Calu3 (cell line): ENCODE measurements at regions not wholly inside any gene's neighbourhood (a gene's known extent, or its start where the extent isn't known, plus 50 kb on each side); places are given as distances from the start of the nearest gene placed in this dataset.

Experiments
- BruUV-seq: library from RNA; stranded (reverse); fragments of 400-500 nt; replicated peaks from 2 replicates; lab custom pipeline; 2021; lab: Mats Ljungman, UMichigan
- CTCF ChIA-PET: fragments of 300-600 bp; sonication (Branson Sonifier 250); formaldehyde crosslinking; loops from one replicate; lab custom pipeline; 2022; ENCODE audit warnings: antibody characterized with exemption; lab: Charles Lee
- DNase-seq: peaks from one replicate; pipeline ENCODE4 v3.0.0; 2022
- H3K27ac Mint-ChIP-seq: one replicate; pipeline ENCODE4 v1.8.0; 2022; ENCODE audit warnings: mixed read lengths; ENCODE audit not compliant: unreplicated experiment
- H3K27me3 Mint-ChIP-seq: one replicate; pipeline ENCODE4 v1.8.0; 2022; ENCODE audit warnings: mixed read lengths; ENCODE audit not compliant: unreplicated experiment
- H3K36me3 Mint-ChIP-seq: one replicate; pipeline ENCODE4 v1.8.0; 2022; ENCODE audit warnings: mild to moderate bottlenecking, moderate library complexity, mixed read lengths; ENCODE audit not compliant: insufficient read depth, unreplicated experiment
- H3K4me1 Mint-ChIP-seq: one replicate; pipeline ENCODE4 v1.8.0; 2022; ENCODE audit warnings: mild to moderate bottlenecking, low read depth, mixed read lengths; ENCODE audit not compliant: unreplicated experiment
- H3K4me3 Mint-ChIP-seq: one replicate; pipeline ENCODE4 v1.8.0; 2022; ENCODE audit warnings: mild to moderate bottlenecking, low read depth, moderate library complexity, mixed read lengths; ENCODE audit not compliant: unreplicated experiment
- H3K9me3 Mint-ChIP-seq: one replicate; pipeline ENCODE4 v1.8.0; 2022; ENCODE audit warnings: low read depth, mixed read lengths; ENCODE audit not compliant: unreplicated experiment
- intact Hi-C: fragments of 100-400 bp; cut with micrococcal nuclease; formaldehyde crosslinking; loops from one replicate; pipeline ENCODE4 v1.10.0; 2022; ENCODE audit not compliant: unreplicated experiment
- TF ChIP-seq, protein P1 (sequence below): fragments of 200-600 bp; IDR thresholded peaks from one replicate; pipeline ENCODE4 v1.8.0; 2022; ENCODE audit warnings: antibody characterized with exemption; ENCODE audit not compliant: unreplicated experiment

GRCh38 chrX:110563282-110563681 is 204.6 kb downstream of the RTL9 start:
- Mint-ChIP-seq H3K4me3 (no peak overlapping the region), H3K27ac (no peak overlapping the region), H3K36me3 (no peaks in the 10 kb centered on the region), H3K27me3 (peaks cover 11% of the 10 kb centered on the region), H3K9me3 (no peaks in the 10 kb centered on the region), H3K4me1 (no peaks in the 10 kb centered on the region)
- TF ChIP-seq, protein P1, sequence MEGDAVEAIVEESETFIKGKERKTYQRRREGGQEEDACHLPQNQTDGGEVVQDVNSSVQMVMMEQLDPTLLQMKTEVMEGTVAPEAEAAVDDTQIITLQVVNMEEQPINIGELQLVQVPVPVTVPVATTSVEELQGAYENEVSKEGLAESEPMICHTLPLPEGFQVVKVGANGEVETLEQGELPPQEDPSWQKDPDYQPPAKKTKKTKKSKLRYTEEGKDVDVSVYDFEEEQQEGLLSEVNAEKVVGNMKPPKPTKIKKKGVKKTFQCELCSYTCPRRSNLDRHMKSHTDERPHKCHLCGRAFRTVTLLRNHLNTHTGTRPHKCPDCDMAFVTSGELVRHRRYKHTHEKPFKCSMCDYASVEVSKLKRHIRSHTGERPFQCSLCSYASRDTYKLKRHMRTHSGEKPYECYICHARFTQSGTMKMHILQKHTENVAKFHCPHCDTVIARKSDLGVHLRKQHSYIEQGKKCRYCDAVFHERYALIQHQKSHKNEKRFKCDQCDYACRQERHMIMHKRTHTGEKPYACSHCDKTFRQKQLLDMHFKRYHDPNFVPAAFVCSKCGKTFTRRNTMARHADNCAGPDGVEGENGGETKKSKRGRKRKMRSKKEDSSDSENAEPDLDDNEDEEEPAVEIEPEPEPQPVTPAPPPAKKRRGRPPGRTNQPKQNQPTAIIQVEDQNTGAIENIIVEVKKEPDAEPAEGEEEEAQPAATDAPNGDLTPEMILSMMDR: no peak
- DNase-seq: no peak
- no TSS peak for BruUV-seq
- CTCF ChIA-PET: no interaction called here
- intact Hi-C loops: no loop called here

DNA sequence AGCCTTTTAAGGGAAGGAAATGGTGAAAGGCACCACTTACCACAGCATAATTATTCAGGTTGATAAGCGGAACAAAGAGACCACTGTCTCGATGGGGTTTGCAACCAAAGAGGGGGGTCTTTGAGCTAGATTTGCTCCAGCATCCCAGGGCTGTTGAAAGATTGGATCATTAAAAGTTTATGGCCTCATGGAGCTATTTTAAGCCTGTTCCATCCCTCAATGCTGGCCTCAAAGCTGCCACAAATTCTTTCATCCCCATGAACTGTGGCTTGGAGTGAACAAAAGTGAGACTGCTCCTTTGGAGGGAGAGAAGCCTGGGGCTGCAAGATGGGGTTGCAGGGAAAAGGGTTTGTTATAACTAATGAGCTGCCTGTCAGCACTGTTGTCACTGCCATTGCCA is 209.8 kb downstream of the RTL9 start:
- Mint-ChIP-seq H3K27me3 (no peaks in the 10 kb centered on the region), H3K4me1 (peaks cover 10% of the 10 kb centered on the region), H3K36me3 (no peaks in the 10 kb centered on the region), H3K27ac (no peak overlapping the region), H3K9me3 (no peaks in the 10 kb centered on the region), H3K4me3 (no peak overlapping the region)
- intact Hi-C loops: no loop called here
- DNase-seq: no peak
- TF ChIP-seq, protein P1: no peak
- CTCF ChIA-PET: no interaction called here
- BruUV-seq: no TSS peak

DNA sequence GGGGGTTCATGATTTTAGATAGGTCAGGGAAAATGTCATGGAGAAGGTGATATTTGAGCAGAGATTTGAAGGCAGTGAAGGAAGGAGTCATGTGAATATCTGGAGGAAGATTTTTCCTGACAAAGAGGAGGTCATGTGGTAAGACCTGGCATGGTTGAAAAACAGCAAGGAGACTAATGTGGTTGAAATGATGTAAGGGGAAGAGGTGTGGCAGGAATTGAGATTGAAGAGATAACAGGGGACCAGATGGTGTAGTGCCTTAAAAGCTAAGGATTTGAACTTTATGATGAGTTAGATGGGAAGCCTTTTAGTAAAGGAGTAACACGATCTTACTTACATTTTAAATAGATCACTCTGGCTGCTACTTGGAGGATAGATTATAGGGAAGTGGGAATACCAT is 210.9 kb downstream of the RTL9 start:
- peaks cover 10% of the 10 kb centered on the region for H3K4me1 Mint-ChIP-seq
- intact Hi-C loops: no loop called here
- H3K36me3 Mint-ChIP-seq: no peaks in the 10 kb centered on the region
- H3K4me3 Mint-ChIP-seq: no peak overlapping the region
- no peak for DNase-seq
- CTCF ChIA-PET: no interaction called here
- H3K9me3 Mint-ChIP-seq: no peaks in the 10 kb centered on the region
- TF ChIP-seq, protein P1: no peak
- no peak overlapping the region for H3K27ac Mint-ChIP-seq
- no TSS peak for BruUV-seq
- H3K27me3 Mint-ChIP-seq: no peaks in the 10 kb centered on the region

GRCh38 chrX:110578270-110578669 is 217.3 kb downstream of the CHRDL1 start:
- no peak overlapping the region for H3K4me3 Mint-ChIP-seq
- TF ChIP-seq, protein P1: no peak
- H3K36me3 Mint-ChIP-seq: no peaks in the 10 kb centered on the region
- H3K27ac Mint-ChIP-seq: no peak overlapping the region
- BruUV-seq: no TSS peak
- intact Hi-C loops: no loop called here
- peaks cover 30% of the 10 kb centered on the region for H3K27me3 Mint-ChIP-seq
- H3K4me1 Mint-ChIP-seq: no peaks in the 10 kb centered on the region
- DNase-seq: no peak
- CTCF ChIA-PET: no interaction called here
- H3K9me3 Mint-ChIP-seq: peaks cover 2% of the 10 kb centered on the region
